K562 (cell line): ENCODE measurements at regions not wholly inside any gene's neighbourhood (a gene's known extent, or its start where the extent isn't known, plus 50 kb on each side); places are given as distances from the start of the nearest gene placed in this dataset.

Experiments used
- CEBPB ChIP-seq: fragments of 450-650 bp; IDR thresholded peaks from 2 replicates; pipeline ENCODE4 v1.6.1; 2016; ENCODE audit warnings: missing genetic modification characterization, missing compliant biosample characterization
- NFE2L1 ChIP-seq: fragments of 450-650 bp; IDR thresholded peaks from 2 replicates; pipeline ENCODE4 v1.6.1; 2016; ENCODE audit warnings: missing genetic modification characterization, low read depth, mild to moderate bottlenecking, missing compliant biosample characterization, moderate library complexity, borderline replicate concordance
- TF ChIP-seq, protein P1 (sequence below), 2 experiments: fragments of 450-650 bp; formaldehyde crosslinking in 1 of 2; IDR thresholded peaks; 2 replicates each; pipeline versions ENCODE4 v1.4.0 to v1.6.1; 2014 to 2020; ENCODE audit warnings: mild to moderate bottlenecking in 2 of 2, borderline replicate concordance in 1 of 2, low read depth in 1 of 2
- TF ChIP-seq, protein P2 (sequence below): fragments of 450-650 bp; IDR thresholded peaks from 2 replicates; pipeline ENCODE4 v1.7.1; 2018; ENCODE audit warnings: mild to moderate bottlenecking, low read depth; ENCODE audit not compliant: partially characterized antibody
- TF ChIP-seq, protein P3 (sequence below), 3 experiments: IDR thresholded peaks in 2 of 3; conservative IDR thresholded peaks in 1 of 3; 2 replicates each; pipeline ENCODE4 v1.5.1; 2011 to 2012; ENCODE audit warnings: low read length in 3 of 3, mild to moderate bottlenecking in 3 of 3, control low read depth in 2 of 3, improper control_type of control experiment in 1 of 3, inconsistent platforms in 1 of 3, low read depth in 1 of 3, mixed read lengths in 1 of 3, moderate library complexity in 1 of 3; ENCODE audit not compliant: insufficient read depth in 2 of 3
- TF ChIP-seq, protein P4 (sequence below): sonication (generic); formaldehyde crosslinking; IDR thresholded peaks from 2 replicates; pipeline ENCODE4 v1.8.1; 2022; ENCODE audit warnings: missing genetic modification reagents

DNA sequence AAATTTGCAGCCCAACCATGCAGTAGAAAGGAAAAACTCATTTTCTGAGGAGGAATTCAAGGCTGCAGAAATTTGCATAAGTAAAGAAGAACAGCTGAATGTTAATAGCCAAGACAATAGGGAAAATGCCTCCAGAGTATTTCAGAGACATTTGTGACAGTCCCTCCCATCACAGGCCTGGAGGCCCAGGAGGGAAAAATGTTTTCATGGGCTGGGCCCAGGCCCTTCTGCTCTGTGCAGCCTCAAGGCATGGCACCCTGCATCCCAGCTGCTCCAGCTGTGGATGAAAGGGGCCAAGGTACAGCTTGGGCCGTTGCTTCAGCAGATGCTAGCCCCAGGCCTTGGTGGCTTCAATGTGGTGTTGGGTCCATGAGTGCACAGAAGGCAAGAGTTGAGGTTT, 62.3 kb downstream of the ATXN7L3B start:
- TF ChIP-seq NFE2L1 (no peak), CEBPB (tag) (no peak)
- TF ChIP-seq, protein P1, sequence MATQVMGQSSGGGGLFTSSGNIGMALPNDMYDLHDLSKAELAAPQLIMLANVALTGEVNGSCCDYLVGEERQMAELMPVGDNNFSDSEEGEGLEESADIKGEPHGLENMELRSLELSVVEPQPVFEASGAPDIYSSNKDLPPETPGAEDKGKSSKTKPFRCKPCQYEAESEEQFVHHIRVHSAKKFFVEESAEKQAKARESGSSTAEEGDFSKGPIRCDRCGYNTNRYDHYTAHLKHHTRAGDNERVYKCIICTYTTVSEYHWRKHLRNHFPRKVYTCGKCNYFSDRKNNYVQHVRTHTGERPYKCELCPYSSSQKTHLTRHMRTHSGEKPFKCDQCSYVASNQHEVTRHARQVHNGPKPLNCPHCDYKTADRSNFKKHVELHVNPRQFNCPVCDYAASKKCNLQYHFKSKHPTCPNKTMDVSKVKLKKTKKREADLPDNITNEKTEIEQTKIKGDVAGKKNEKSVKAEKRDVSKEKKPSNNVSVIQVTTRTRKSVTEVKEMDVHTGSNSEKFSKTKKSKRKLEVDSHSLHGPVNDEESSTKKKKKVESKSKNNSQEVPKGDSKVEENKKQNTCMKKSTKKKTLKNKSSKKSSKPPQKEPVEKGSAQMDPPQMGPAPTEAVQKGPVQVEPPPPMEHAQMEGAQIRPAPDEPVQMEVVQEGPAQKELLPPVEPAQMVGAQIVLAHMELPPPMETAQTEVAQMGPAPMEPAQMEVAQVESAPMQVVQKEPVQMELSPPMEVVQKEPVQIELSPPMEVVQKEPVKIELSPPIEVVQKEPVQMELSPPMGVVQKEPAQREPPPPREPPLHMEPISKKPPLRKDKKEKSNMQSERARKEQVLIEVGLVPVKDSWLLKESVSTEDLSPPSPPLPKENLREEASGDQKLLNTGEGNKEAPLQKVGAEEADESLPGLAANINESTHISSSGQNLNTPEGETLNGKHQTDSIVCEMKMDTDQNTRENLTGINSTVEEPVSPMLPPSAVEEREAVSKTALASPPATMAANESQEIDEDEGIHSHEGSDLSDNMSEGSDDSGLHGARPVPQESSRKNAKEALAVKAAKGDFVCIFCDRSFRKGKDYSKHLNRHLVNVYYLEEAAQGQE (IDR thresholded peaks at IDR 0.05; ENCODE audit: borderline replicate concordance), result no peak
- TF ChIP-seq, protein P1 (CRISPR knock-in tag; IDR thresholded peaks at IDR 0.05; ENCODE audit: low read depth), result no peak
- TF ChIP-seq, protein P2, sequence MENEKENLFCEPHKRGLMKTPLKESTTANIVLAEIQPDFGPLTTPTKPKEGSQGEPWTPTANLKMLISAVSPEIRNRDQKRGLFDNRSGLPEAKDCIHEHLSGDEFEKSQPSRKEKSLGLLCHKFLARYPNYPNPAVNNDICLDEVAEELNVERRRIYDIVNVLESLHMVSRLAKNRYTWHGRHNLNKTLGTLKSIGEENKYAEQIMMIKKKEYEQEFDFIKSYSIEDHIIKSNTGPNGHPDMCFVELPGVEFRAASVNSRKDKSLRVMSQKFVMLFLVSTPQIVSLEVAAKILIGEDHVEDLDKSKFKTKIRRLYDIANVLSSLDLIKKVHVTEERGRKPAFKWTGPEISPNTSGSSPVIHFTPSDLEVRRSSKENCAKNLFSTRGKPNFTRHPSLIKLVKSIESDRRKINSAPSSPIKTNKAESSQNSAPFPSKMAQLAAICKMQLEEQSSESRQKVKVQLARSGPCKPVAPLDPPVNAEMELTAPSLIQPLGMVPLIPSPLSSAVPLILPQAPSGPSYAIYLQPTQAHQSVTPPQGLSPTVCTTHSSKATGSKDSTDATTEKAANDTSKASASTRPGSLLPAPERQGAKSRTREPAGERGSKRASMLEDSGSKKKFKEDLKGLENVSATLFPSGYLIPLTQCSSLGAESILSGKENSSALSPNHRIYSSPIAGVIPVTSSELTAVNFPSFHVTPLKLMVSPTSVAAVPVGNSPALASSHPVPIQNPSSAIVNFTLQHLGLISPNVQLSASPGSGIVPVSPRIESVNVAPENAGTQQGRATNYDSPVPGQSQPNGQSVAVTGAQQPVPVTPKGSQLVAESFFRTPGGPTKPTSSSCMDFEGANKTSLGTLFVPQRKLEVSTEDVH, result no peak
- TF ChIP-seq, protein P3, sequence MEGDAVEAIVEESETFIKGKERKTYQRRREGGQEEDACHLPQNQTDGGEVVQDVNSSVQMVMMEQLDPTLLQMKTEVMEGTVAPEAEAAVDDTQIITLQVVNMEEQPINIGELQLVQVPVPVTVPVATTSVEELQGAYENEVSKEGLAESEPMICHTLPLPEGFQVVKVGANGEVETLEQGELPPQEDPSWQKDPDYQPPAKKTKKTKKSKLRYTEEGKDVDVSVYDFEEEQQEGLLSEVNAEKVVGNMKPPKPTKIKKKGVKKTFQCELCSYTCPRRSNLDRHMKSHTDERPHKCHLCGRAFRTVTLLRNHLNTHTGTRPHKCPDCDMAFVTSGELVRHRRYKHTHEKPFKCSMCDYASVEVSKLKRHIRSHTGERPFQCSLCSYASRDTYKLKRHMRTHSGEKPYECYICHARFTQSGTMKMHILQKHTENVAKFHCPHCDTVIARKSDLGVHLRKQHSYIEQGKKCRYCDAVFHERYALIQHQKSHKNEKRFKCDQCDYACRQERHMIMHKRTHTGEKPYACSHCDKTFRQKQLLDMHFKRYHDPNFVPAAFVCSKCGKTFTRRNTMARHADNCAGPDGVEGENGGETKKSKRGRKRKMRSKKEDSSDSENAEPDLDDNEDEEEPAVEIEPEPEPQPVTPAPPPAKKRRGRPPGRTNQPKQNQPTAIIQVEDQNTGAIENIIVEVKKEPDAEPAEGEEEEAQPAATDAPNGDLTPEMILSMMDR (IDR thresholded peaks at IDR 0.05 in 2 of 3, conservative IDR thresholded peaks at IDR 0.05 in 1 of 3; ENCODE audit: insufficient read depth in 2 of 3, low read depth in 1 of 3, low read length in 3 of 3), result no peak
- TF ChIP-seq, protein P4, sequence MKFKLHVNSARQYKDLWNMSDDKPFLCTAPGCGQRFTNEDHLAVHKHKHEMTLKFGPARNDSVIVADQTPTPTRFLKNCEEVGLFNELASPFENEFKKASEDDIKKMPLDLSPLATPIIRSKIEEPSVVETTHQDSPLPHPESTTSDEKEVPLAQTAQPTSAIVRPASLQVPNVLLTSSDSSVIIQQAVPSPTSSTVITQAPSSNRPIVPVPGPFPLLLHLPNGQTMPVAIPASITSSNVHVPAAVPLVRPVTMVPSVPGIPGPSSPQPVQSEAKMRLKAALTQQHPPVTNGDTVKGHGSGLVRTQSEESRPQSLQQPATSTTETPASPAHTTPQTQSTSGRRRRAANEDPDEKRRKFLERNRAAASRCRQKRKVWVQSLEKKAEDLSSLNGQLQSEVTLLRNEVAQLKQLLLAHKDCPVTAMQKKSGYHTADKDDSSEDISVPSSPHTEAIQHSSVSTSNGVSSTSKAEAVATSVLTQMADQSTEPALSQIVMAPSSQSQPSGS (CRISPR knock-in tag), result no peak
